Chondrocyte (in vitro differentiated cells): ENCODE measurements at regions not wholly inside any gene's neighbourhood (a gene's known extent, or its start where the extent isn't known, plus 50 kb on each side); places are given as distances from the start of the nearest gene placed in this dataset.

Source experiments
- DNase-seq: peaks from one replicate; pipeline ENCODE4 v3.0.0; 2021; ENCODE audit warnings: mixed read lengths, low spot score
- H3K27ac Mint-ChIP-seq: one replicate; pipeline ENCODE4 v1.8.0; 2021; ENCODE audit warnings: mild to moderate bottlenecking, moderate library complexity, mixed read lengths; ENCODE audit not compliant: unreplicated experiment
- H3K27me3 Mint-ChIP-seq: 2 replicates; pipeline ENCODE4 v1.8.0; 2021; ENCODE audit warnings: low read depth, mixed read lengths
- H3K36me3 Mint-ChIP-seq: 2 replicates; pipeline ENCODE4 v1.8.0; 2021; ENCODE audit warnings: low read depth, mixed read lengths
- H3K4me1 Mint-ChIP-seq: 2 replicates; pipeline ENCODE4 v1.8.0; 2021; ENCODE audit warnings: low read depth, mild to moderate bottlenecking, mixed read lengths
- H3K4me3 Mint-ChIP-seq: one replicate; pipeline ENCODE4 v1.8.0; 2021; ENCODE audit warnings: mild to moderate bottlenecking, moderate library complexity, mixed read lengths; ENCODE audit not compliant: unreplicated experiment
- H3K9me3 Mint-ChIP-seq: 2 replicates; pipeline ENCODE4 v1.8.0; 2021; ENCODE audit warnings: low read depth, mixed read lengths
- TF ChIP-seq, protein P1 (sequence below): fragments of 200-600 bp; sonication (generic); IDR thresholded peaks from 2 replicates; pipeline ENCODE4 v1.5.0; 2021; ENCODE audit warnings: antibody characterized with exemption, mild to moderate bottlenecking, moderate library complexity

DNA sequence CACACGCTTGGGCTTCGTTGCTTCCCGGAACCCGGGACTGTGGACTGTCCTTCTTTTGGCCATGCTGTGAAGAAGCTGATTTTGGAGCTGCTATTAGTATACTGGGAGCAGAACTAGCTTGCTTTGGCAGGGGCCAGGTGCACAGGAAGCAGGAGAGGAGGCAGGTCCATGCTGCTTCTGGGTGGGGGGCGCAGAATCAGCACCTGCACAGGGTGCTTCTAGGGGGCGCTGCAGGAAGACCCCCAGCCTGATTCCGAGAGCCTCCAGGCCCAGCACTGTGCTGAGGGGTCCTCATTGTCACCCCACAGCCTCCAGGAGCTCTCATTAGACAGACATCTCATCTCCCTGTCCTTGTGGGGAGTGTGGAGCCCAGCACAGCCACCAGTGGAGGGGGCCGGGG is 252.6 kb upstream of the IRX4 start:
- no peak for DNase-seq
- Mint-ChIP-seq H3K9me3 (no peaks in the 10 kb centered on the region), H3K36me3 (no peaks in the 10 kb centered on the region), H3K4me3 (no peak overlapping the region), H3K27me3 (no peaks in the 10 kb centered on the region), H3K4me1 (peaks cover 15% of the 10 kb centered on the region), H3K27ac (no peak overlapping the region)
- TF ChIP-seq, protein P1, sequence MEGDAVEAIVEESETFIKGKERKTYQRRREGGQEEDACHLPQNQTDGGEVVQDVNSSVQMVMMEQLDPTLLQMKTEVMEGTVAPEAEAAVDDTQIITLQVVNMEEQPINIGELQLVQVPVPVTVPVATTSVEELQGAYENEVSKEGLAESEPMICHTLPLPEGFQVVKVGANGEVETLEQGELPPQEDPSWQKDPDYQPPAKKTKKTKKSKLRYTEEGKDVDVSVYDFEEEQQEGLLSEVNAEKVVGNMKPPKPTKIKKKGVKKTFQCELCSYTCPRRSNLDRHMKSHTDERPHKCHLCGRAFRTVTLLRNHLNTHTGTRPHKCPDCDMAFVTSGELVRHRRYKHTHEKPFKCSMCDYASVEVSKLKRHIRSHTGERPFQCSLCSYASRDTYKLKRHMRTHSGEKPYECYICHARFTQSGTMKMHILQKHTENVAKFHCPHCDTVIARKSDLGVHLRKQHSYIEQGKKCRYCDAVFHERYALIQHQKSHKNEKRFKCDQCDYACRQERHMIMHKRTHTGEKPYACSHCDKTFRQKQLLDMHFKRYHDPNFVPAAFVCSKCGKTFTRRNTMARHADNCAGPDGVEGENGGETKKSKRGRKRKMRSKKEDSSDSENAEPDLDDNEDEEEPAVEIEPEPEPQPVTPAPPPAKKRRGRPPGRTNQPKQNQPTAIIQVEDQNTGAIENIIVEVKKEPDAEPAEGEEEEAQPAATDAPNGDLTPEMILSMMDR: no peak

DNA sequence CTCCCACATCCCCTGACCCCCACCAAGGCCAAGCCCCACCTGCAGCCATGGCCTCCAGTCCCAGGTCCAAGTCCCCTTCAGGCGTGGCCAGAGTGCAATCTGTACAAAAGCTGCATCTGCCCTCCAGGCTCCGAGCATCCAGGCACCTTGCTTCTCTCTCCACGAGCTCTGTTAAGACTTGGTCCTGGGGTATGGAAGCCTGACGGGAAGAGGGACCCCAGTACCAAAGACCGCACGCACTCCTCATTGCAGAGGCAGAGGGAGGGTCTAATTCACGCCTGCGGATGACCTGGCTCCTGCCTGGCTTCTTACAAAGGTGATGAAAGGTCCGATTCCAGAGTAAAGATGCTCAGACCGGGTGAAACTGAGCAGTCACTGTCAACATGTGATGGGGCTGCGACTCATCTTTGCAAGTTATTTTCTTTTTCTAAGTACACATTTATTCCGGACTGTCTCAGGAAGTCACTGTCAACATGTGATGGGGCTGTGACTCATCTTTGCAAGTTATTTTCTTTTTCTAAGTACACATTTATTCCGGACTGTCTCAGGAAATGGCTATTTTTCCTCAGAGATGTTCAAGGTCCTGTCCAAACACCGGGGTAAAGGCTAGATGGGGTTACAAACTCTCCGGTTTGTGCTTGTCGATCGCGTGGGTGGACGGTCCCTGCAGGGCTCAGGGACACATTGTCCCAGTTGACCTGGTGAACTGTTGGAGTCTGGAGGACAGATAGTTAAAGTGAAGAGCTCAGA is 252.0 kb upstream of the IRX4 start:
- Mint-ChIP-seq H3K36me3 (no peaks in the 10 kb centered on the region), H3K27me3 (no peaks in the 10 kb centered on the region), H3K4me3 (no peak overlapping the region), H3K27ac (peak overlapping the region; percentile 66), H3K9me3 (no peaks in the 10 kb centered on the region), H3K4me1 (peaks cover 15% of the 10 kb centered on the region)
- DNase-seq: no peak
- TF ChIP-seq, protein P1: no peak

DNA sequence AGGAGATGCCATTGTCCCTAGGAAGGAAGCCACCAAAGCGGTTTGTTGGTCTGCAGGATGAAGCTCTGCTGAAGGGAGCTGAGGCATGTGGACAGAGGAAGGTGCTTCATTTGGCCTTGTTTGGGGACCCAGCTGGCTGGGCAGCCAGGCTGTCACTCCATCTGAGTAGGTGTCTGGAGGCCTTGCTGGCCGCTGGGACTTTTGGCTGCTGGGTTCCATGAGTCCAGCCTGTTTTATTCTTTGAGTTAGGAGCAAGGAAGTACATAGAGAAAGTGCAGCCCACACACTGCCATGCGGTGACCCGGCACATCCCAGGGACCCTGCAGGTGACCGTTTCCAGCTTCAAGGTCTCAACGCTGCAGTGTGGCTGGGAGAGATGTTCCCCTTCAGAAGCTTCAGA is 251.2 kb upstream of the IRX4 start:
- Mint-ChIP-seq H3K4me3 (no peak overlapping the region), H3K27ac (no peak overlapping the region), H3K36me3 (no peaks in the 10 kb centered on the region), H3K4me1 (peaks cover 15% of the 10 kb centered on the region), H3K9me3 (no peaks in the 10 kb centered on the region), H3K27me3 (no peaks in the 10 kb centered on the region)
- no peak for DNase-seq
- TF ChIP-seq, protein P1: no peak

DNA sequence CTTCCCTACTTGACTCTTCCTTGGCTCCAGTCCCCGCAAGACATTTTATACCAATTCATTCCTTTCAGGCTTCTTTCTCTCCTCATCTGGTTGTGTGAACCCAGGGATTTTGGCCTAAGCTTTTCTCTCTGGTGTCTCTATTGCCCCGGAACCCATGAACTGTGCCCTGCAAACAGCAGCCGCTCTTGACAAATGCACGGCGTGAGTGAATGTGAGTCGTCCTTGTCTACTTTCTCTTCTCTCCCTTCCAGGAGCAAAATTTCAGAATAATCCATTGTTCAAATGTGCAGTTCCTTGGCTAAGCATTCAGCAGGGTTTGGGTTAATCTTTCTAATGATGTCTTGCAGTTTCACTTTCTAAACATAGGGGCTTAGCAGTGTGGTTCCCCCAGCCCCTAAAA is 250.4 kb upstream of the IRX4 start:
- H3K27me3 Mint-ChIP-seq: no peaks in the 10 kb centered on the region

DNA sequence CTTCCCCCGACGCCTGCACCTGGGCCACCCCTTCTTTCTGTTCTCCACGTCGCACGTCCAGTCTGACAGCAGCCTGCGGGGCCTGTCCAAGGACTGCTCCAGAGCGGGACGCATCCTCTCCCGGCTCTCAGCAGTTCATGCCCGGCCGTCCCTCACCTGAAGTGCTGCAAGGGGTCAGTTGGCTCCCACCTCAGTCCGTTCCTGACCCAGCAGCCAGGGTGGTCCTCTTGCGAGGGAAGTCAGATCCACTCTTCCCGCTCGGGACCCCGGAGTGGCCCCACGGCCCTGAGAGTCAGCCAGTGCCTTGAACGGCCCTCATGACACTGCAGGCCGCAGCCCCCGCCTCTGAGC is 249.7 kb upstream of the IRX4 start:
- H3K36me3 Mint-ChIP-seq: no peaks in the 10 kb centered on the region
- H3K27me3 Mint-ChIP-seq: no peaks in the 10 kb centered on the region
- TF ChIP-seq, protein P1: no peak
- no peak overlapping the region for H3K27ac Mint-ChIP-seq
- peaks cover 15% of the 10 kb centered on the region for H3K4me1 Mint-ChIP-seq
- H3K4me3 Mint-ChIP-seq: no peak overlapping the region
- no peaks in the 10 kb centered on the region for H3K9me3 Mint-ChIP-seq
- no peak for DNase-seq

More for the DNA sequence above, 250.4 kb upstream of the IRX4 start:
- Mint-ChIP-seq H3K4me1 (peaks cover 15% of the 10 kb centered on the region), H3K4me3 (no peak overlapping the region), H3K36me3 (no peaks in the 10 kb centered on the region), H3K27ac (no peak overlapping the region), H3K9me3 (no peaks in the 10 kb centered on the region)
- TF ChIP-seq, protein P1: no peak
- DNase-seq: no peak
